Bronchial epithelial cell (primary cell): ENCODE measurements at regions not wholly inside any gene's neighbourhood (a gene's known extent, or its start where the extent isn't known, plus 50 kb on each side); places are given as distances from the start of the nearest gene placed in this dataset.

Source experiments
- DNase-seq: peaks from one replicate; pipeline ENCODE4 v3.0.0-alpha.2; 2010; ENCODE audit warnings: low read depth
- FAIRE-seq: peaks from 2 replicates; lab custom pipeline; 2011; peaks lifted over from hg19 to GRCh38; lab: Jason Lieb, UNC
- H3K27me3 ChIP-seq: 2 replicates; pipeline ENCODE4 v1.5.1; 2011; ENCODE audit warnings: low read length; ENCODE audit not compliant: control insufficient read depth, insufficient read depth
- H3K36me3 ChIP-seq: 2 replicates; pipeline ENCODE4 v1.5.1; 2011; ENCODE audit warnings: low read length; ENCODE audit not compliant: control insufficient read depth, insufficient read depth
- H3K4me3 ChIP-seq: 2 replicates; pipeline ENCODE4 v1.5.1; 2011; ENCODE audit warnings: mild to moderate bottlenecking, low read depth, low read length, control low read depth
- CTCF ChIP-seq: IDR thresholded peaks from 2 replicates; pipeline ENCODE4 v1.5.1; 2011; ENCODE audit warnings: mild to moderate bottlenecking, moderate library complexity, low read length, control low read depth, inconsistent platforms; ENCODE audit not compliant: insufficient read depth, severe bottlenecking

DNA sequence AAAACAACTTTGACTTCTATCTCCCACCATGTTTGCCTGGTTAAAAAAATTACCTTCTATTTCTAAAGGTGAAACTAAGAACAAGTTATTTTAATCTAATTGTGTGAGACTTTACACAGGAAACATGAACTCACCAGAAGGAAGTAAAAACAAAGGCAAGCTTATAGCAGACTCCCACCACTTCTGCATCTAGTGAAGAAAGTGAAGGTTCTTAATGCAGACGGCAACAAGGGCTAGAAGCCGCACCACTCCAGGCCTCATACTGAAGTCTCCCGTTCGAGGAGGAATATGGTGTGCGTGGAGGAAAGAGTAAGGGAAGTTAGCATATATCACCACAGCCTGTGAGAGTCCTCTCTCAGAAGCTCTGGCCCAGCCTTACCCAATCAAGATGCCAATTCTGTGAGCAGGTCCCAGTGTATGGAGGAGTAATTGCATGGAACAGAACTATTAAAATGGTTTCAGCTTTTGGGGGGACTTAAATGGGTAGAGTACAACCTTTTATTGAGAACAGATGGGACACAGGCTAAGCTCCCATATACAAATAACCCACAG lies 958.7 kb downstream of the BCL11A start:
- FAIRE-seq = no peak
- Histone ChIP-seq H3K4me3 (no peak overlapping the region), H3K27me3 (no peaks in the 10 kb centered on the region), H3K36me3 (no peaks in the 10 kb centered on the region)
- TF ChIP-seq CTCF = no peak
- DNase-seq = no peak

DNA sequence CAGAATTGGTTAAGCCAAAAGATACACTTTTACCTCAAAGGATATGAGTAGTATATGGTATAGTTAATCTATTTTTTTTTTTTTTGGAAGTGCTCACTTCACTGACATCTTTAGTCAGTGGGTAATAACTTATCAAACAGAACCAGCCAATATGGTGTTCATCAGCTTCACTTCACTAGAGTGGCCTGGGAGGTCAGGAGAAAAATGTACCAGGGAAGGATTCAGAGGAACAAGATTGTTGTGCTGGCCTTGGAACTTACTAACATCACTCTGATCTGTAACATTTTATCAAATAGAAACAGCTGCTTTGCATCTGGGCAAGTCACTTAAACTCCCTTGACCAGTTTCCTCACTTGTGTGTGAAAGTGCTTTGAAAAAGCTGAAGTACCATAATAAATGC lies 962.7 kb downstream of the BCL11A start:
- Histone ChIP-seq H3K36me3 (no peaks in the 10 kb centered on the region), H3K4me3 (no peak overlapping the region), H3K27me3 (no peaks in the 10 kb centered on the region)
- TF ChIP-seq CTCF = no peak
- no peak for DNase-seq
- no peak for FAIRE-seq

DNA sequence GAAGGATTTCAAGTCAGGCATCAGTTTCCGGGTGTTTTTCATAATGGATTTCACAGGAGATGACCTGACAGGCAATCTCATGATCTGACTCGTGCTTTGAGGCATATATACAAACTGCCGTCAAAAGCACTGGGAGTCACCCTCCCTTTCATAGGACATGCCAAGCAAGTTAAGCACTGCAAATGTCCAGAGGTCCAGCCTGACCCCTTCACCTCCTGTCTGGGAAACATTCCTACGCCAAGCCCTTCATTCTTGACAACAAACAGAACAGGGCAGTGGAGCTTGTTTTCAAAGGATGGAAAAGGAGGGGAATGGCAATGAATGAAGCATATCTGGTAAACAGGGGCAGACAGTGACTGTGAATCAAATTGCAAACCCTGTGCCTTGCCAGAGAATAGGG lies 963.6 kb downstream of the BCL11A start:
- H3K27me3 ChIP-seq = no peaks in the 10 kb centered on the region
- no peak overlapping the region for H3K4me3 ChIP-seq
- DNase-seq (no peak), FAIRE-seq (no peak)
- no peaks in the 10 kb centered on the region for H3K36me3 ChIP-seq
- TF ChIP-seq CTCF = no peak

DNA sequence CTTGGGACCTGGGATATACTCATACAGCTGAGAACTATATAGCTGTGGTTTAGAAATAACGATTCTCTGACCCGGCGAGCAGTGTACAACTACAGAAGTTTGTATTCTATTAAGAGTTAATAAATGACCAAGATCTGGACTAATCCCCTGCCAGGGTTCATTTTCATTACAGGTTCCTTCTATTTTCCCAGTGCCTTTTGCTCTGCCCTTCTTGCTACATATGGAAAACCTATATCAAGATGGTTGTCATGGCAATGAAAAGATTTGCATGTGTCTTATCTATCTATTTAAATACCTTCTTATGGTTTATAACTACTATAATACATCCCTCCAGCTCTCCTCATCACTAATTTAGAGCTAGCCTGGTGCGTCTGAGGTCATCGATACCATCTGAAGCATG lies 965.2 kb downstream of the BCL11A start:
- FAIRE-seq (no peak), DNase-seq (no peak)
- Histone ChIP-seq H3K27me3 (no peaks in the 10 kb centered on the region), H3K36me3 (no peaks in the 10 kb centered on the region), H3K4me3 (no peak overlapping the region)
- no peak for TF ChIP-seq CTCF

- TF ChIP-seq CTCF = no peak
- Histone ChIP-seq H3K4me3 (no peak overlapping the region), H3K27me3 (no peaks in the 10 kb centered on the region), H3K36me3 (no peaks in the 10 kb centered on the region)
- DNase-seq = no peak
- no peak for FAIRE-seq
These were observed 967.3 kb downstream of the BCL11A start for GRCh38 chr2:59586176-59586575.

DNA sequence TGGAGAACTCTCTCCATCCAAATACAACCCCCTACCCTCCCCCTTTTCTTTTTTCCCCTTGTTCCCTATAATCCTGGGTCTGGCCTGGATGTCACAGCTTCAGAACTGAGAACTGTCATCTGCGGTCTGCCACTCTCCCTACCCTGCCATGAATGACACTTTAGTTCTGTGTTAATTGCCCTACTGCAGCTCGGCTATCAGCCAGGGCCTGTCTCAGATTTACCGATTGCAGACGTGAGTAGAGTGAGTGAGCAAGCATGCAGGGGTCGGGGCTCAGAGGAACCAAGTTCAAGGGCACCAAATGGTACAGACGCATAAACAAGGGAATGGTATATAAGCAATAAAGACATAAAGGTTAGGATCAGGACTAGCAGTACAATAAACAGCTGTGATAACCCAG lies 967.8 kb downstream of the BCL11A start:
- Histone ChIP-seq H3K4me3 (no peak overlapping the region), H3K36me3 (no peaks in the 10 kb centered on the region), H3K27me3 (no peaks in the 10 kb centered on the region)
- no peak for TF ChIP-seq CTCF
- FAIRE-seq (no peak), DNase-seq (no peak)
